HEK293T (cell line): ENCODE measurements at regions not wholly inside any gene's neighbourhood (a gene's known extent, or its start where the extent isn't known, plus 50 kb on each side); places are given as distances from the start of the nearest gene placed in this dataset.

Experiments
- CTCF ChIA-PET: fragments of 350-600 bp; formaldehyde crosslinking; extraction: SDS; loops from one replicate; lab custom pipeline; 2021; ENCODE audit warnings: antibody characterized with exemption, inconsistent platforms; lab: Yijun Ruan, JAX
- POLR2A ChIA-PET: fragments of 350-600 bp; formaldehyde crosslinking; extraction: SDS; loops from one replicate; lab custom pipeline; 2020; ENCODE audit warnings: antibody characterized with exemption, inconsistent platforms; lab: Yijun Ruan, JAX
- DNase-seq: peaks from one replicate; pipeline ENCODE4 v3.0.0; 2012; ENCODE audit warnings: mixed read lengths; ENCODE audit errors: extremely low spot score
- ARNT ChIP-seq: fragments of 450-650 bp; IDR thresholded peaks from 2 replicates; pipeline ENCODE4 v1.6.1; 2017; ENCODE audit warnings: mild to moderate bottlenecking
- BHLHE40 ChIP-seq: fragments of 450-650 bp; IDR thresholded peaks from 2 replicates; pipeline ENCODE4 v1.6.1; 2016; ENCODE audit warnings: mild to moderate bottlenecking, moderate library complexity, borderline replicate concordance
- CTBP1 ChIP-seq: fragments of 450-650 bp; IDR thresholded peaks from 2 replicates; pipeline ENCODE4 v1.6.1; 2016; ENCODE audit warnings: borderline replicate concordance
- ELF4 ChIP-seq: fragments of 450-650 bp; IDR thresholded peaks from 2 replicates; pipeline ENCODE4 v1.6.1; 2017; ENCODE audit warnings: antibody characterized with exemption
- FOXA1 ChIP-seq: fragments of 450-650 bp; IDR thresholded peaks from 2 replicates; pipeline ENCODE4 v1.6.1; 2016; ENCODE audit warnings: mild to moderate bottlenecking
- FOXK2 ChIP-seq: fragments of 450-650 bp; IDR thresholded peaks from 2 replicates; pipeline ENCODE4 v1.6.1; 2016; ENCODE audit warnings: mild to moderate bottlenecking
- FOXM1 ChIP-seq: fragments of 450-650 bp; IDR thresholded peaks from 2 replicates; pipeline ENCODE4 v1.6.1; 2017; ENCODE audit warnings: mild to moderate bottlenecking, borderline replicate concordance
- HDGF ChIP-seq: fragments of 450-650 bp; IDR thresholded peaks from 2 replicates; pipeline ENCODE4 v1.6.1; 2017; ENCODE audit warnings: antibody characterized with exemption, borderline replicate concordance
- L3MBTL2 ChIP-seq: fragments of 450-650 bp; conservative IDR thresholded peaks from 2 replicates; pipeline ENCODE4 v1.6.1; 2016; ENCODE audit warnings: mild to moderate bottlenecking
- LEF1 ChIP-seq: fragments of 450-650 bp; IDR thresholded peaks from 2 replicates; pipeline ENCODE4 v1.6.1; 2017; ENCODE audit warnings: mild to moderate bottlenecking, borderline replicate concordance
- NFRKB ChIP-seq: fragments of 450-650 bp; IDR thresholded peaks from 2 replicates; pipeline ENCODE4 v1.6.1; 2016; ENCODE audit warnings: mild to moderate bottlenecking, moderate library complexity
- SP1 ChIP-seq: fragments of 450-650 bp; IDR thresholded peaks from 2 replicates; pipeline ENCODE4 v1.6.1; 2017
- SUZ12 ChIP-seq: fragments of 450-650 bp; IDR thresholded peaks from 2 replicates; pipeline ENCODE4 v1.6.1; 2016; ENCODE audit warnings: mild to moderate bottlenecking
- TARDBP ChIP-seq: fragments of 450-650 bp; IDR thresholded peaks from 2 replicates; pipeline ENCODE4 v1.6.1; 2016
- ZNF384 ChIP-seq: fragments of 450-650 bp; IDR thresholded peaks from 2 replicates; pipeline ENCODE4 v1.6.1; 2016
- TF ChIP-seq, protein P1 (sequence below): fragments of 450-650 bp; IDR thresholded peaks from 2 replicates; pipeline ENCODE4 v1.6.1; 2016

DNA sequence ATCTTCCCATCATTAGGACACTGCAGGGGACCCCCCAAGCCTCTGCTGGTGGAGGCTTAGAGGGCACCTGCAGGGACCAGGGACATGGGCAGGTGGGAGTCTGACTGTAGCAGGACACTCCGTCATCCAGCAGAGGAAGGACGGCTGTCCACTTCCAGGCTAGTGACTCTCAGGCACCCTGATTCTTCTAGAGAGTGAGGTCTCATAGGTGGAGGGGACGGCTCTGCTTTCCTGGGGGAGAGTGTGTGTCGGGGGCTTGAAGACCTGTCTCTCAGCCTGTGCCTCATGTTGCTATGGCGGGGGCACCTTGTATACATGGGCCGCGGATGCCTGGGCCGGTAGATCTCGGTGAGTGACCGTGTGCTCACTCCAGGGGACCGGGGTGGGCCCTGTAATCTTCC lies 1116.6 kb downstream of the BRD1 start:
- ChIA-PET CTCF (no interaction called here), POLR2A (no interaction called here)
- DNase-seq = no peak
- TF ChIP-seq HDGF = no peak
- no peak for TF ChIP-seq BHLHE40
- no peak for TF ChIP-seq ZNF384
- no peak for TF ChIP-seq CTBP1
- TF ChIP-seq, protein P1, sequence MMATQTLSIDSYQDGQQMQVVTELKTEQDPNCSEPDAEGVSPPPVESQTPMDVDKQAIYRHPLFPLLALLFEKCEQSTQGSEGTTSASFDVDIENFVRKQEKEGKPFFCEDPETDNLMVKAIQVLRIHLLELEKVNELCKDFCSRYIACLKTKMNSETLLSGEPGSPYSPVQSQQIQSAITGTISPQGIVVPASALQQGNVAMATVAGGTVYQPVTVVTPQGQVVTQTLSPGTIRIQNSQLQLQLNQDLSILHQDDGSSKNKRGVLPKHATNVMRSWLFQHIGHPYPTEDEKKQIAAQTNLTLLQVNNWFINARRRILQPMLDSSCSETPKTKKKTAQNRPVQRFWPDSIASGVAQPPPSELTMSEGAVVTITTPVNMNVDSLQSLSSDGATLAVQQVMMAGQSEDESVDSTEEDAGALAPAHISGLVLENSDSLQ = no peak
- no peak for TF ChIP-seq FOXM1
- TF ChIP-seq LEF1 = no peak
- no peak for TF ChIP-seq ELF4
- no peak for TF ChIP-seq ARNT
- TF ChIP-seq FOXK2 = no peak
- no peak for TF ChIP-seq SP1
- no peak for TF ChIP-seq TARDBP
- TF ChIP-seq SUZ12 = no peak
- no peak for TF ChIP-seq NFRKB
- no peak for TF ChIP-seq FOXA1
- no peak for TF ChIP-seq L3MBTL2

- ChIA-PET POLR2A (no interaction called here), CTCF (no interaction called here)
- TF ChIP-seq ELF4 = no peak
- TF ChIP-seq, protein P1 = no peak
- TF ChIP-seq ARNT = no peak
- no peak for TF ChIP-seq FOXK2
- no peak for TF ChIP-seq HDGF
- no peak for TF ChIP-seq ZNF384
- no peak for TF ChIP-seq LEF1
- DNase-seq = no peak
These were observed 1117.3 kb downstream of the BRD1 start for GRCh38 chr22:48710410-48710809.

DNA sequence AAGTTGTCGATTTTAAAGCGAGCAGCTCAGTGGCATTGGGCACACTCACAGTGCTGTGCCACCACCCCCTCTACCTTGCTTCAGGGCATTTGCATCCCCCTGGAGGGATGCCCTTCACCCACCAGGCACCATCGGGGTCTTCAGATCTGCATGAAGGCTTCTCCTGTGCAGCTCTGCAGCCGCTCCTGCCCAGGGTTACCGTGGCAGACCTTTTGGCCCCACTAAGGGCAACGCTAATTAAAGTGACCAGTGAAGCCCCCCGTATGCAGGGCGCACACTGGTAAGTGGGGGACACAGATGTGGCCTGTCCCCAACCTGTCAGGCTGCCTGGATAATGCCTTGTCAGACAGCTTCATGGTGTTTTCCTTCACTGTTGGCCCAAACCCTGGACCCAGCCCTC lies 1117.7 kb downstream of the BRD1 start:
- ChIA-PET POLR2A (no interaction called here), CTCF (no interaction called here)
- no peak for TF ChIP-seq FOXA1
- TF ChIP-seq ELF4 = no peak
- no peak for TF ChIP-seq TARDBP
- TF ChIP-seq, protein P1 = no peak
- no peak for TF ChIP-seq BHLHE40
- TF ChIP-seq SP1 = no peak
- no peak for TF ChIP-seq FOXK2
- TF ChIP-seq FOXM1 = no peak
- no peak for TF ChIP-seq CTBP1
- no peak for TF ChIP-seq L3MBTL2
- no peak for TF ChIP-seq SUZ12
- no peak for TF ChIP-seq HDGF
- TF ChIP-seq LEF1 = no peak
- TF ChIP-seq ARNT = no peak
- TF ChIP-seq ZNF384 = no peak
- no peak for TF ChIP-seq NFRKB
- DNase-seq = no peak

DNA sequence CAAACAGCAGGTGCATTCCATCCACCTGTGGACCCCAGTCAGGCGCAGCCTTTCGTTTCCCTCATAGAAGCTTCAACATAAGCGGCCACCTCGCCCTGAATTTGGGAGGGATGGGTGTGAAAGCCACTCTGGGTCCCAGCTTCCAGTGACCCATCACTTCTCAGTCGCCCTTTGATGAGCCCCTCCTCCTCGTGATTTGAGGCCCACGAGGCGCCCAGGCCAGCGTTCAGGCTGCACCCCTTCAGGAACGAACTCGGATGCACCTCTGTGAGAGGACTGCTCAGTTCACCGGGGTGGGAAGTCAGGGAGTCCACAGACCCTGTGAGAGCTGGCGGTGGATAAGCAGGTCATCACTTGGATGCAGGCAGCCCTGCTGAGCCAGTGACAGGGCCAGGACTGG lies 1118.2 kb downstream of the BRD1 start:
- ChIA-PET CTCF (no interaction called here), POLR2A (no interaction called here)
- TF ChIP-seq ELF4 (no peak), FOXK2 (no peak), L3MBTL2 (no peak), ARNT (no peak), BHLHE40 (no peak), FOXM1 (no peak), CTBP1 (no peak), SP1 (no peak), LEF1 (no peak), HDGF (no peak), TARDBP (no peak), NFRKB (no peak), ZNF384 (no peak), SUZ12 (no peak), FOXA1 (no peak)
- TF ChIP-seq, protein P1 = no peak
- no peak for DNase-seq

- CTCF ChIA-PET = no interaction called here
- POLR2A ChIA-PET = no interaction called here
- no peak for DNase-seq
- no peak for TF ChIP-seq FOXM1
- TF ChIP-seq L3MBTL2 = no peak
- no peak for TF ChIP-seq ELF4
- TF ChIP-seq CTBP1 = no peak
- no peak for TF ChIP-seq FOXK2
- no peak for TF ChIP-seq FOXA1
- TF ChIP-seq HDGF = no peak
- no peak for TF ChIP-seq SUZ12
- TF ChIP-seq, protein P1 = no peak
- TF ChIP-seq BHLHE40 = no peak
- no peak for TF ChIP-seq NFRKB
These were observed 1119.0 kb downstream of the BRD1 start for GRCh38 chr22:48708558-48709245.
